GM18505 (cell line): ENCODE measurements at regions not wholly inside any gene's neighbourhood (a gene's known extent, or its start where the extent isn't known, plus 50 kb on each side); places are given as distances from the start of the nearest gene placed in this dataset.

Source experiments
- ATAC-seq: cut with Tn5 transposase; IDR thresholded peaks from one replicate; pipeline ENCODE4 v1.9.1; 2021; ENCODE audit not compliant: unreplicated experiment
- POLR2A ChIP-seq: IDR thresholded peaks from 4 replicates; pipeline ENCODE4 v1.6.1; 2011; ENCODE audit warnings: borderline replicate concordance; ENCODE audit not compliant: insufficient read depth, insufficient read length; ENCODE audit errors: extremely low read depth

DNA sequence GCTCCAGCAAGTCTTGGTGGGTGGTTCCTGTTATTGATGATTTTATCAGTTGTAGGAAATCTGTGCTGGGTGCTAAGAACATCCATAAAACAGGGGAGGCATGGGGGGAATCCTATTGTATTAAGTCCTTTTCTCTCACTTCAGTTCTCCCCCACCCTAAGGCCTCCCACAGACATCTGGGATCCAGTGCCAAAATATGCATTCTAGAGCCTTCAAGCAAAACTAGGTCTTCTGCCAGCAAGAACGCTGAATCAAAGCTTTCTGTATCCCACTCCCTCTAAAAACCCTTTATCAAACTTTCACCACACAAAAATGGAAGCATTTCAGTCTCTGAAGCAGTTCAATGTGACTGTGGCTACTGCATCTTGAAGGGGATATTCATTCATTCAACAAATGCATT, 281.9 kb downstream of the GAS1 start:
- no peak for ATAC-seq
- TF ChIP-seq POLR2A: no peak

DNA sequence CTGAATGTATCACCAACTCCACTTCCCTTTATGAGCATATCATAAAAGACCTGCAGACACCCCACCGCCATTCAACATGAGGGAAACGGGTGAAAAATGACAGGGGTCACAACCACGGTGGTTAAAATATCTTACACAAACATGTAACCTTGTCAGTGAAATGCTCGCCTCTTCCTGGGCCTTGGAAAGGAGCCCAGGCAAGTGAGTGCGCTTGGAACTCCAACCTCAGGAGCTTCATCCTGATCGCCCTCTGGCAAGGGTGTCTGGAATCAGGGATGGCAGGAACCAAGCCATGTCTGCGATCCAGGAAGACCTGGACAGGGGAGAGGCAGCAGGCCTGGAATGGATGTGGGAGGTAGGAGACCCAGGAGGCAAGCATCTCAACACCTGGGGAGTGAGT, 282.7 kb downstream of the GAS1 start:
- ATAC-seq: no peak
- no peak for TF ChIP-seq POLR2A

DNA sequence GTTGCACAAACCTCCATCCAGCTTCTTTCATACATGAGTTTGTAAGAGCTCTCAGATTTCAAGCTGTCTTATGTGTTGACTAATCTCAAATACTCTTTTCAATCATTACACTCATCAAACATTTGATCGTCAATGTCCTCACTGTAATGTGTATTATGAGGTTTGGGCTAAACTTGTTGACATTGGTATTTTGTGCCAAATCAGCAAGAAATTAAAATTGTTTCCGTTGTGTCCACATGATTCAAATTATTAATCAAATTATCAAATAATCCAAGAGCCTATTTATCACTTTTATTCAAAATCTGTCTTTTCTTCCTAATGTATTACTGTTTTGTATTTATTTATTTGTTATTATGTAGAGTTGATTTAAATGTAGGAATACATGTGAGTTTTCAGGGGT, 283.4 kb downstream of the GAS1 start:
- no peak for TF ChIP-seq POLR2A
- no peak for ATAC-seq

DNA sequence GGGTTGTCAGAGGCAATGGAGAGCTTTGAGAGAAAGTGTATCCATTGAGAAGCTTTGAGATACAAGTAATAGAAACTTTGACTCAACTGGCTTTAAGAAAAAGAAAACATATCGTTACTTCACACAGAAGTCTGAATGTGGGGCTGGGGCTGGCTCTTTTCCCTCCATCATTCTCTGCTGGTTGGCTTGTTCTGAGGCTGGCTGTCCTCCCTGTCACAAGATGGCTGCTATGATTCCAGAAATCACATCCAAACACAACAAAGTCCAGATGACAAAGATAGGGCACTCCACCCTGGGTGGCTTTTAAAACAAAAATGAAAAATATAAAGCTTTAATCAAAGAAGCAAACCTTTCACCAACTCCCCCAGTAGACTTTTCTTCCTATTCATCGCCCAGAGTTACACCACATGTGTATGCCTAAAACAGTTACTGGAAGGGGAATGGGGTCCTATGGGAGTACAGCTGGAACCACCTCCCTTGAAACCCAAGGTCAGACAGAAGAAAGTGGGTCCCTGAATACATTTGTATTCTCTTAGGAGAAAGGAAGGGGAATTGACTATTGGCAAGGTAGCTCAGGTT, 284.3 kb downstream of the GAS1 start:
- TF ChIP-seq POLR2A: no peak
- ATAC-seq: no peak

DNA sequence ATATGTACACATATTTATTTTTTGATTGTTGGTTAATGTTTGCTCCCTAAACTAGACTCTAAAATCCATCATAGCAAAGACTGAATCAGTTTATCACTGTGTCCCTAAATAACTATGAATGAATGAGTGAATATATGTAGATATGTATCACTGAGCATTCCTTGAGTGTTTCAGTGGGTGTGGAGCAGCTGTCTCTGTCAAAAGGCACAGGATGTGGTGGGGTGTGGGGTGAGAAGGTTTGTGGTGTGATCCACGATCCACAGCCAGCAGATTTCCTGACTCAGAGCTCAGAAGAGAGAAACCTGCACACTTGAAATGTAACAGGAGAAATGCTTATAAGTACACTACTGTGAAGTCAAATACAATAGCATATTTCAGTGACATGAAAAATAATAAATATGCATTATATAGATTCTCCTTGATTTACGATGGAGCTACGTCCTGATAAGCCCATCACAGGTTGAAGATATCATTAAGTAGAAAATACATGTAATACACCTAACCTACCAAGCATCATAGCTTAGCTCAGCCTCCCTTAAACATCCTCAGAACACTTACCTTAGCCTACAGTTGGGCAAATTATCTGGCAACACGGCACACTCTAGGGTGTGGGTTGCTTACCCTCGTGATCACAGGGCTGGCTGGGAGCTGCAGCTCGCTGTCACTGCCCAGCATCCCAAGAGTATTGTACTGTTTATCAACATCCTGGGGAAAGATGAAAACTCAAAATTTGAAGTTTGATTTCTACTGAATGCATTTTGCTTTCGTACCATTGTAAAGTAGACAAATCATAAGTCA, 287.0 kb downstream of the GAS1 start:
- ATAC-seq: no peak

DNA sequence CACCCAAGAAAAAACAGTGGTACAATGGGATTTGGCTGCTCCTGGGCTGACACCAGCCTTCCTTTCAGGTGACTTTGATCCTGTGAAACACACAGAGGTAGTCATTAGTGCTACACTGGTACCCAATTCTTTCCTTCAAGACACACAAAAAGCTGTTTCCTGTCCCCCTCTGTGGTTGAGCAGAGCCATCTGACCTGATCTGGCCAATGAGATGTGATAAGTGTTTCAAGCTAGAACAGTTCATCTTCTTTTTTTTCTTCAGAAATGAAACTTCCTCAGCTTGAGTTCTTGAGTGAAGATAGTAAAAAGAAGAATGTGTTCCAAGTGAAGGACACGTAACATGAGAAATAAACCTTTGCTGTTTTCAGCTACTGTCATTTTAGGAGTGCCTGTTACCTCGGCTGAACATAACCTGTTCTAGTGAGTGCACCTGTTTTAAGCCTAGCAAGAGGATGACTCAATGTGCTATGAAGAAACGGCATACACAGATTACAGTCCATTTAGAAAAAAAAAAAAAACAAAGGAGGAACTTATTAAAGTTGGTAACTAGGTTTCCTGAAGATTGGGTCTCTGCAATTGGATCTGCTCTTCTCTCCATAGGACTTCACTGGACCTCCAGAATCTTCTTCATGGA, 287.8 kb downstream of the GAS1 start:
- no peak for ATAC-seq
- TF ChIP-seq POLR2A: no peak

More for the DNA sequence above, 287.0 kb downstream of the GAS1 start:
- no peak for TF ChIP-seq POLR2A

DNA sequence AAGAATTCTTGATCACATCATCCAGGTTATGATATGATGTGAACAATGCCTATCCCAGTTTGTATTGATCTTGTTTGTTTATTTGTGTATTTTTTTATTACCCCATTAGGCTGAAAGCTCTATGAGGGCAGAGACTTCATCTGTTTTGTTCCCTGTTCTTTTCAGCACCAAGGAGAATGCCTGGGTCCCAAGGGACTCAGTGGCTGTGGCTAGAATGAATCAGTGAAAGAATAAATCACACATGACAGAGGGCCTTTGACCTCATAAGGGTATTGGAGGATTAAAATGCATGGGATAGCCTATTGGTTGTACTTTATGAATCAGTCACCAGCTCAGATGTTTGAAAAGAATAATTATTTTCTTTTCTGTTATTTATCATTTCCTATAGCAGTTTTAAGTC, 292.2 kb downstream of the GAS1 start:
- TF ChIP-seq POLR2A: no peak
- no peak for ATAC-seq

DNA sequence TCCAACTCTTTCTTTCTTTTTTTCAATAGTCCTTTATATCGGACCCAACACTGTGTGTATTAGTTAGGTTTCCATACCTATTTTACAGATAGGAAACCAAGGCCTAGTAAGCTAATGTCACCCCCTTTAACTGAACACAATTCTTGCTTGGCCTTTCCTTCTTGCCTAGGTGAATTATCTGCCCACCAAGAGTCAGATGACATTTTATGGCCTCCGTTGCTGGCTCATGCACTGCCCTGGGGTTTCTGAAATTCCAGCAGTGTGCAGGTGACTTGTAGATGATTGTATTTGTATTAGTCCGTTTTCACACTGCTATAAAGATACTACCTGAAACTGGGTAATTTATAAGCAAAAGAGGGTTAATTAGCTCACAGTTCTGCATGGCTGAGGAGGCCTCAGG, 293.8 kb downstream of the GAS1 start:
- ATAC-seq: no peak
- no peak for TF ChIP-seq POLR2A

DNA sequence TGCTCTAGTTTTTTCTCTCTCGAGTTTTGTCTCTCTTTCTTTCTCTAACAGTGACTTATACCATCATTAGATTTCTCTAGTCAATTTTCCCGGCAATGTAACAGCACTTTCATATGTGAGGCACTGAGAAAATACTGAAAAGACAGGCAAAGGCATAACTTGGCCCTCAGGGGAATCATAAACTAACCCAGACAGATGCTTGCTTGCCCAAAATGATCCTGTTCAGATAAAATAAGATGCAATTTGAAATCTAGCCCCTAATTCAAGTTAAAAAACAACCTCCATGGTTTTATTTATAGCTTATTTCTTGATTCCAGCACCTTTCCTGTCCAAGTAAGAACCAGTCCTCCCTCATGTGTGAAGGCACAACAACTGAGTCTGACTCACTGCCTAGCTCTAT, 294.6 kb downstream of the GAS1 start:
- no peak for TF ChIP-seq POLR2A
- no peak for ATAC-seq

DNA sequence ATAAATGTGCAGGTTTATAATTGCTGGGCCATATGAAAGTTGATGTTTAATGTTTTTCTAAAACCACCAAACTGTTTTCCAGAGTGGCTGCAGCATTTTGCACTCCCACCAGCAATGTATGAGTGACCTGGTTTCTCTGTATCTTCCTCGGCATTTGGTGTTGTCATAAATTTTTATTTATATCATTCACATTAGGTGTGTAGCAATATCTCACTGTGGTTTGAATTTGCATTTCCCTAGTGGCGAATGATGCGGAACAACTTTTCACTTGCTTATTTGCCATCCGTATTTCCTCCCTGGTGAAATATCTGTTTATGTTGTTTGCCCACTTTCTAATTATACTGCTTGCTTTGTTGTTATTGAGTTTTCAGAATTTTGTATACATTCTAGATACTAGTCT, 295.7 kb upstream of the TUT7 start:
- no peak for ATAC-seq
- no peak for TF ChIP-seq POLR2A

DNA sequence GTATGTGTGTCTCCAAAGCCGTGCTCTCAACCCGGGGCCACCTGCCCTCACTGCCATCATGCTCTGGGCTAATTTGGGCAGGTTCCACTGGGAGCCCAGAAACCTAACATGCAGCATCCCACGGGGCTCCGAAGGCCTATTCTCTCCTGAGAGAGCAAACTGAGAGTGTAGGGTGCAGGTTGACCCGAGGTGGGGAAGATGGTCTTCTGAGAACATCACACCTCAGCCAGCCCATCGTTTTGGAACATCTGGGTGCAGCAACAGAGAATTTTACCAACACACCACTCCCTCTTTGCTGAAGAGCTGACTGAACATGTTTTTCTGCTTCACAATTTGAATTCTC, 294.6 kb upstream of the TUT7 start:
- TF ChIP-seq POLR2A: no peak
- no peak for ATAC-seq

DNA sequence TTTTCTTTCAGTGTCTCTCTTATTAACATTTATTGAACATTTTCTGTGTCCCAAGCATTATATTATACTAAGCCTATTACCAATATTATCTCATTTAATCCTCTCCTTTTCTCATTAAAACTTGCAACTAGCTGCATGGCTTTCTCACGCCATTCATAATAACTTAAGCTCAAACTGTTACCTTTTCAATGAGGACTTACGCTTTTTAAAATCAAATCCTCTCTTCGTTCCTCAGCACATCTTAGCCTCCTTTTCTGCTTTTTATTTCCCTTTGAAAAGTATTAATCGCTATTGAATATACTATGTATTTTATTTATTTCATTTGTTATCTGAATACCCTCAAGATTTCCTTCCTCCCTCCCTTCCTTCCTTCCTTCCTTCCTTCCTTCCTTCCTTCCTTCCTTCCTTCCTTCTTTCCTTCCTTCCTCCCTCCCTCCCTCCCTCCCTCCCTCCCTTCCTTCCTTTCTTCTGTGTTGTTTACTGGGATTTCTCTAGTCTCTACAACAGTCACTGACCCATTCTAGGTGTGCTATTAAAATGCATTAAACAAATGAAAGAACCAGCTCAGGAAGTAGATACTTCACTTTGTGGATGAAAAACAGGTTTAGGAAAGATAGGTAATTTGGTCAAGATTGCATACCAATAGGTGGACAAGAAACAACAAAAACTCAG, 294.1 kb upstream of the TUT7 start:
- TF ChIP-seq POLR2A: no peak
- ATAC-seq: no peak

DNA sequence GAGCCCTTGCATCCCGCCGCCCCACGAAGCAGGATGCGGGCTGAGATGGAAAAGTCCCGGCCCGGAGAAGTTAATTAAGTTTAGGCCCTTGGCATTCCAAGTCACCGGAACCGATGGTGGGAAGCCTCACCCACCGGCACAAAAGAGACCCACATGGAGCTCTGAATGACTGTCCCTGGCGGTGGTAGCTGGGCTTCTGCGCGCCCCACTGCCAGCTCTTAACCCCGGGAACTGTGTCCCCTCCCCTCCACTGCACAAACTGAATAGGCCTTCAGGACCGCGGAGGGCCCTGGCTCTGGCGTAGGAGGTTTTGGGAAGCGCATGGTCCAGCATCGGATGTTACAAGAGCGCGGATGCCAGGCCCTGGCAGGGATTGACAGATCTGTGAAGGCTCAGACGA, 291.1 kb upstream of the TUT7 start:
- no peak for TF ChIP-seq POLR2A
- no peak for ATAC-seq

DNA sequence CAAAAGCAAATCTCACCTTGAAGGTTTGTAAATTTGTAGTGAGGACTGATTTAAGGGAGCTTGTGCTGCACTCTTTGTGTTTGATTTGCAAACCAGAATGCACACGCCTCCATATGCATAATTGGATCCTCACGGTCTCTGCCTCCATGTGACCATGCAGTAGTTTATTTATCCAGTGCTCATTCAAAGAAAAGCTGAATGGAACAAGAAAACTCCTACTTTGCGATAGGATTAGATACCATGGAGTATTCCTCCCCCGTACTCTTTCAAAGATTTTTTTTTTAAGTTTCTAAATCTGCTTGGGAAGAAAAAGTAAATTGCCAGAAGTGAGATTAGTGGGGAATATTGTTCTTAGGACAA, 290.4 kb upstream of the TUT7 start:
- ATAC-seq: no peak
- no peak for TF ChIP-seq POLR2A
